ENCODE measurements at regions not wholly inside any gene's neighbourhood (a gene's known extent, or its start where the extent isn't known, plus 50 kb on each side); places are given as distances from the start of the nearest gene placed in this dataset.

GRCh38 chr13:90447734-90448101, 899.8 kb upstream of the MIR17HG start:
- TF ChIP-seq CTCF (IDR thresholded peaks at IDR 0.05; ENCODE audit: low read depth, low read length, poor library complexity, severe bottlenecking) (no peak), EZH2phosphoT487 (IDR thresholded peaks at IDR 0.05; ENCODE audit: borderline replicate concordance, low read length) (no peak)
